IPS-20b (cell line): ENCODE measurements at regions not wholly inside any gene's neighbourhood (a gene's known extent, or its start where the extent isn't known, plus 50 kb on each side); places are given as distances from the start of the nearest gene placed in this dataset.

ENCODE experiments used
- H3K27ac ChIP-seq: one replicate; pipeline ENCODE4 v1.5.1; 2013; ENCODE audit warnings: low read length
- H3K27me3 ChIP-seq: 2 replicates; pipeline ENCODE4 v1.6.1; 2013; ENCODE audit warnings: mild to moderate bottlenecking, low read length, inconsistent platforms; ENCODE audit not compliant: insufficient read depth
- H3K36me3 ChIP-seq: 2 replicates; pipeline ENCODE4 v1.6.1; 2013; ENCODE audit warnings: low read depth, mild to moderate bottlenecking, inconsistent platforms, low read length, moderate library complexity; ENCODE audit not compliant: insufficient read depth
- H3K4me1 ChIP-seq: 2 replicates; pipeline ENCODE4 v1.6.1; 2013; ENCODE audit warnings: mild to moderate bottlenecking, control low read depth, inconsistent platforms, low read length, moderate library complexity; ENCODE audit not compliant: insufficient read depth
- H3K4me3 ChIP-seq: 2 replicates; pipeline ENCODE4 v1.5.1; 2013; ENCODE audit warnings: mild to moderate bottlenecking, low read length, inconsistent platforms
- H3K9ac ChIP-seq: 2 replicates; pipeline ENCODE4 v1.6.1; 2013; ENCODE audit warnings: low read depth, mild to moderate bottlenecking, inconsistent platforms, low read length, moderate library complexity
- H3K9me3 ChIP-seq: 2 replicates; pipeline ENCODE4 v1.6.1; 2013; ENCODE audit warnings: mild to moderate bottlenecking, low read depth, low read length, inconsistent platforms; ENCODE audit not compliant: insufficient read depth

DNA sequence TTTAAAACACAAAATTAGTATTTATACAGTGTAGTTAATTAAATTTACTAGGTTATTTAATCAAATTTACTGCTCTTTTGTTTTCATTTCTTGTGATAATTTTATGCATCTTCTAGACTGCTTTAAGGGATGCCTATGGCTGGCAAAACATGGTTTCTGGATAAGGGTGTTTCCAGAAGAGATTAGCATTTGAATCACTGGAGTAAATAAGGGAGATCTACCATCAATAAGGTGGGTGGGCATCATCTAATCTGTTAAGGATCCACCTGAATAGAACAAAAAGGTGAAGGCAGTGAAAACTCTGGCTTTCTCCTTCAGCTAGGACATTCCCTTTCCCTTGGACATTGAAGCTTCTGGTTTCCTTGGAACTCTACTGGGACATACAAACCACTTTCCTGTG lies 146.2 kb upstream of the LAMA2 start:
- Histone ChIP-seq H3K9ac (no peak overlapping the region), H3K4me3 (no peak overlapping the region), H3K27ac (no peak overlapping the region), H3K27me3 (no peaks in the 10 kb centered on the region), H3K36me3 (no peaks in the 10 kb centered on the region), H3K9me3 (peaks cover 4% of the 10 kb centered on the region; the same call in 1 of the 2 replicates), H3K4me1 (0 out of 2 replicates have a peak, but pooled peaks cover 11% of the 10 kb centered on the region)

- Histone ChIP-seq H3K36me3 (no peaks in the 10 kb centered on the region), H3K4me3 (no peak overlapping the region), H3K9ac (no peak overlapping the region), H3K27ac (no peak overlapping the region), H3K9me3 (no peaks in the 10 kb centered on the region), H3K4me1 (0 out of 2 replicates have a peak, but pooled peaks cover 6% of the 10 kb centered on the region), H3K27me3 (no peaks in the 10 kb centered on the region)
These were observed 151.4 kb upstream of the LAMA2 start for GRCh38 chr6:128731249-128732165.

DNA sequence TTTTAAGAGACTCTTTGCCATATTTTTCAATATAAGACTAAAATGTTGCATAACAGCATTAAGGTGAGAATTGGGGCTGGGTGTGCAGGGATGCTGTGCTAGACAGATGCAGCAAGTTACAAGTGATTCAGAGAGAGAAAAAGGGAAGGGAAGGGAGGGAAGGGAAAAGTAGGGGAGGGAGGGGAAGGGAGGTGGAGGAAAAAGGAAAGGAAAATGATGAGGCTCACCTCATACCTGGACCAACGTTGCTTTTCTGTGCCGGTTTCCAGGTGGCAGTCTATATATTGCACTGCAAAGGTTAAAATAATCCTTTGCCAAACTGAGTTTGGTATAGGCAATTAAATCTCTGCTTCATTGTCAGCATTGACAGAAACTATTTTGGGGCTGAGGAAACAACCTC lies 155.4 kb upstream of the LAMA2 start:
- Histone ChIP-seq H3K4me3 (no peak overlapping the region), H3K9ac (no peak overlapping the region), H3K27ac (no peak overlapping the region), H3K4me1 (peaks cover 30% of the 10 kb centered on the region), H3K36me3 (no peaks in the 10 kb centered on the region), H3K27me3 (no peaks in the 10 kb centered on the region), H3K9me3 (no peaks in the 10 kb centered on the region)

GRCh38 chr6:128725271-128726233 lies 157.4 kb upstream of the LAMA2 start:
- Histone ChIP-seq H3K4me1 (peaks cover 42% of the 10 kb centered on the region), H3K4me3 (no peak overlapping the region), H3K27ac (no peak overlapping the region), H3K9me3 (no peaks in the 10 kb centered on the region), H3K27me3 (no peaks in the 10 kb centered on the region), H3K36me3 (no peaks in the 10 kb centered on the region), H3K9ac (no peak overlapping the region)

GRCh38 chr6:128724738-128725137 lies 158.2 kb upstream of the LAMA2 start:
- H3K4me3 ChIP-seq, result no peak overlapping the region
- no peaks in the 10 kb centered on the region for H3K27me3 ChIP-seq
- no peaks in the 10 kb centered on the region for H3K36me3 ChIP-seq
- no peak overlapping the region; the same call in 1 of the 2 replicates for H3K9ac ChIP-seq
- peaks cover 45% of the 10 kb centered on the region for H3K4me1 ChIP-seq
- H3K9me3 ChIP-seq, result no peaks in the 10 kb centered on the region
- H3K27ac ChIP-seq, result peak overlapping the region; percentile 49

- peak overlapping the region; percentile 50 for H3K4me3 ChIP-seq
- H3K9me3 ChIP-seq, result no peaks in the 10 kb centered on the region
- no peaks in the 10 kb centered on the region for H3K36me3 ChIP-seq
- peak overlapping the region; percentile 49 for H3K27ac ChIP-seq
- H3K4me1 ChIP-seq, result peaks cover 45% of the 10 kb centered on the region
- H3K27me3 ChIP-seq, result no peaks in the 10 kb centered on the region
- peak overlapping the region; percentile 46; the same call in 1 of the 2 replicates for H3K9ac ChIP-seq
These were observed 159.3 kb upstream of the LAMA2 start for GRCh38 chr6:128723667-128724066.

GRCh38 chr6:128720891-128721290 lies 162.0 kb upstream of the LAMA2 start:
- Histone ChIP-seq H3K9ac (no peak overlapping the region), H3K36me3 (no peaks in the 10 kb centered on the region), H3K4me1 (peaks cover 45% of the 10 kb centered on the region), H3K4me3 (peak overlapping the region; percentile 41), H3K27ac (no peak overlapping the region), H3K27me3 (no peaks in the 10 kb centered on the region), H3K9me3 (no peaks in the 10 kb centered on the region)

DNA sequence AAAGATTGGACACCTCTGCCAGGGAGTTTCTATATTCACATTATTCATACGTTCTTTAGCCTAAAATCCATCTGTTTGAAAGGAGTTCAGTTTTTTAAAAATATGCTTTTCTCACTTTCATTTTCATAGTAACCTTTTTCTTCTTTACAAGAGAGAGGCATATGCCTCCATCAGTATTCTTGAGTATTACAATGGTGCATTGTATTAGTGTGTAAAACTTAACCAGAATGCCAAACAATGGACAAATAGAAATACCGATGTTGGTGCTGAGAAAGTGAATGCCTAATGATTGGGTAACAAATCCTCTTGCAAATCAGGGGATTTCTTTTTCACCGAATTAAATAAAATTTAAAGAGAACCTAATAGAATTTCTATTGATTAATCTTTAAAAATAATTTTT lies 163.2 kb upstream of the LAMA2 start:
- Histone ChIP-seq H3K4me1 (peaks cover 38% of the 10 kb centered on the region), H3K4me3 (no peak overlapping the region), H3K27me3 (no peaks in the 10 kb centered on the region), H3K9ac (no peak overlapping the region), H3K36me3 (no peaks in the 10 kb centered on the region), H3K27ac (no peak overlapping the region), H3K9me3 (no peaks in the 10 kb centered on the region)

GRCh38 chr6:128713461-128713860 lies 169.5 kb upstream of the LAMA2 start:
- H3K36me3 ChIP-seq, result no peaks in the 10 kb centered on the region
- no peak overlapping the region for H3K4me3 ChIP-seq
- no peaks in the 10 kb centered on the region for H3K4me1 ChIP-seq
- H3K27ac ChIP-seq, result no peak overlapping the region
- no peaks in the 10 kb centered on the region for H3K9me3 ChIP-seq
- no peak overlapping the region for H3K9ac ChIP-seq
- no peaks in the 10 kb centered on the region for H3K27me3 ChIP-seq

- no peaks in the 10 kb centered on the region for H3K27me3 ChIP-seq
- no peaks in the 10 kb centered on the region for H3K9me3 ChIP-seq
- no peaks in the 10 kb centered on the region for H3K36me3 ChIP-seq
- no peak overlapping the region for H3K27ac ChIP-seq
- H3K4me1 ChIP-seq, result no peaks in the 10 kb centered on the region
- no peak overlapping the region for H3K4me3 ChIP-seq
- H3K9ac ChIP-seq, result no peak overlapping the region
These were observed 170.0 kb upstream of the LAMA2 start for GRCh38 chr6:128712898-128713297.

- Histone ChIP-seq H3K36me3 (no peaks in the 10 kb centered on the region), H3K4me1 (no peaks in the 10 kb centered on the region), H3K9me3 (no peaks in the 10 kb centered on the region), H3K27me3 (no peaks in the 10 kb centered on the region), H3K9ac (no peak overlapping the region), H3K4me3 (no peak overlapping the region), H3K27ac (no peak overlapping the region)
These were observed 171.8 kb upstream of the LAMA2 start for GRCh38 chr6:128711149-128711548.
